ENCODE measurements at regions not wholly inside any gene's neighbourhood (a gene's known extent, or its start where the extent isn't known, plus 50 kb on each side); places are given as distances from the start of the nearest gene placed in this dataset.
"Not testable (repeated sequence)": the region's sequence is repeated elsewhere in the genome, so short reads cannot be mapped to it uniquely, and the experiment has no call there.

DNA sequence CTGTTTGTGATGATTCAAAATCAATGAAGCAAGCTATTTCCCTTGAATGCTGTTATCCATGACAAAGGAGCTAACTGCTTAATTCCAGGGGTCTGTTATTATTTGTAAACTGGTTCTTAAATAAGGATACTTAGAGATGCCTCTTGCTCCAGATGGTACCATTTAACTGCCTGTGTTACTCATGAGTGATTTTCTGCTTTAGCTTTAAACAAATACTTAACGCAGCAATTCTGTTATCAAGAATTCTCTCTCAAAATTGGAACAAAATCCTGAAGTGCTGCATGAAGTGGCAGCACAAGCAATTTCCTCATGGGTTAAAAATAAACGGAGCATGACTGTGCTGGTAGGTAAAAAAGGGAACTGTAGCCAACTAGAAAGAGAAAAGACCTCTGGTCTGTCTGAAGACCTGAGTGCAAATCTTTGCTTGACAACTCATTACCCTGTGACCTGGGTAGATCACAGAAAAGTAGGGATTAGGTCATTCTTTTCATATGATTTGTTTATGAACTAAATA lies 62.5 kb upstream of the GBE1 start:
- TF ChIP-seq, protein P1, sequence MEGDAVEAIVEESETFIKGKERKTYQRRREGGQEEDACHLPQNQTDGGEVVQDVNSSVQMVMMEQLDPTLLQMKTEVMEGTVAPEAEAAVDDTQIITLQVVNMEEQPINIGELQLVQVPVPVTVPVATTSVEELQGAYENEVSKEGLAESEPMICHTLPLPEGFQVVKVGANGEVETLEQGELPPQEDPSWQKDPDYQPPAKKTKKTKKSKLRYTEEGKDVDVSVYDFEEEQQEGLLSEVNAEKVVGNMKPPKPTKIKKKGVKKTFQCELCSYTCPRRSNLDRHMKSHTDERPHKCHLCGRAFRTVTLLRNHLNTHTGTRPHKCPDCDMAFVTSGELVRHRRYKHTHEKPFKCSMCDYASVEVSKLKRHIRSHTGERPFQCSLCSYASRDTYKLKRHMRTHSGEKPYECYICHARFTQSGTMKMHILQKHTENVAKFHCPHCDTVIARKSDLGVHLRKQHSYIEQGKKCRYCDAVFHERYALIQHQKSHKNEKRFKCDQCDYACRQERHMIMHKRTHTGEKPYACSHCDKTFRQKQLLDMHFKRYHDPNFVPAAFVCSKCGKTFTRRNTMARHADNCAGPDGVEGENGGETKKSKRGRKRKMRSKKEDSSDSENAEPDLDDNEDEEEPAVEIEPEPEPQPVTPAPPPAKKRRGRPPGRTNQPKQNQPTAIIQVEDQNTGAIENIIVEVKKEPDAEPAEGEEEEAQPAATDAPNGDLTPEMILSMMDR (IDR thresholded peaks at IDR 0.05) = no peak
- TF ChIP-seq POLR2A (IDR thresholded peaks at IDR 0.05) = no peak
- ATAC-seq (peak; percentile 55 to 78 (median 65)), DNase-seq (no peak)
- intact Hi-C loops (cut with DNase I) = no loop called here
- WGBS, 4 donors = 6 to 15% (median 8%) methylated on average over 2 of the region's 2 CpGs
- Histone ChIP-seq H3K9me3 (peaks cover 0 to 12% (median 0%) of the 10 kb centered on the region in 12 donors), H3K27ac (peak overlapping the region in 6 of 12 donors; percentile 10 to 49 (median 23)), H3K36me3 (no peaks in the 10 kb centered on the region), H3K4me1 (peaks cover 0 to 16% (median 7%) of the 10 kb centered on the region in 12 donors), H3K4me3 (no peak overlapping the region), H3K27me3 (no peaks in the 10 kb centered on the region)

DNA sequence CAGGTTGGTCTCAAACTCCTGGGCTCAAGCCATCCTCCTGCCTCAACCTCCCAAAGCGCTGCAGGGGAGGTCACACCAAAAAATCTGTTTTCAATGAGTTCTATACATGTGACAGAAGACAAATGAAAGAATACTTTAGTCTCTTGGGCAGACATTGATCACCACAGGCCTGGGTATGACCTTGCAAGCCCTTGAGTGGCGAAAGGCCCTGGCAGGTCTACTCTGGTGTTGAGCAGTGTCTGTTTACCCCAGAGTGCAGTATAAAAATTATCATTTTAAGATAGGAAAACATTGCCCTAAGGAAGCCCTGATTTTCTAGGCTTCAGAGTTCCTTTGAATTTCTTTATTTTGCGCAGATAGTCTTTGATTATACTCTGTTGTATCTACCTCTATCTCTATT lies 61.6 kb upstream of the GBE1 start:
- Histone ChIP-seq H3K9me3 (peaks cover 0 to 21% (median 3%) of the 10 kb centered on the region in 12 donors), H3K27me3 (no peaks in the 10 kb centered on the region), H3K4me3 (no peak overlapping the region), H3K4me1 (peaks cover 0 to 16% (median 7%) of the 10 kb centered on the region in 12 donors), H3K27ac (no peak overlapping the region), H3K36me3 (no peaks in the 10 kb centered on the region)
- TF ChIP-seq, protein P1 (IDR thresholded peaks at IDR 0.05) = no peak
- 83 to 88% (median 86%) methylated on average over 3 of the region's 3 CpGs for WGBS, 4 donors
- ATAC-seq = no peak
- peak in 1 of 5 donors; percentile 34 for DNase-seq
- intact Hi-C loops (cut with DNase I) = no loop called here

DNA sequence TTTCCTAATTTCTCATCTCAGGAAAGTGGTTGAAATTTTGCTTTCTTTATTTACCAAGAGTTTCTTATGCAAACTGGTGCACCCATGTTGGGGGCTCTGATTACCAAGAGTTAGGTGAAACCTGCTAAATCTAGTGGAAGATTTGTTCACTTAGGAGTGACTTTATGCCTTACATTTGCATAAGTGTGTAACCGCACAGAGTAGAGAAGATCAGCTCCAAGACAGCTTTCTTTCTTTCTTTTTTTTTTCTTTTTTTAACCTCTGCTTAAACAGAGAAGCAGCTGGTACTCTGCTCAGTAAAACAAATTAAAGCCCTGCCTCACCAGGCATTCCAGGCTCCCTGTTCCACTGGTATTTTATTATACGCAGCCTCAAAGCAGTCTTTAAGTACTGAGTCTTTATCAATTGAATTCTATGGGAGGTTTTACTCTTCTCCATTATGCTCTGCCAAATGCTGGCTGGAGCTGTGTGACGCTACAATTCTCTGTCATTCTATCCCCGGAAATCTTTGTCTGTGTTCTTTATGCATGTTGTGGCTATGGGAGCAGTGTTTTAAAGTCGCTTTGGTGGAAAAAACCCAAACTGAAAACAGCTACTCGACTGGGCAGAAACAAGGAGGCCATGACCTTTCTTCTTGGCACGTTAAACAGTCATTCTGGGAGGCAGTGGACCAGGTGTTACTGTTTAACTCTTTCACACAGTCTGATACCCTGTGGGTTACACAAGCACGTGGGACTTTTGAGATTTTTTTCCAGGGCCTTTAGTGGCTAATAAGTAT lies 55.2 kb upstream of the GBE1 start:
- ATAC-seq (peak in 1 of 4 donors; percentile 42), DNase-seq (no peak)
- Histone ChIP-seq H3K27ac (no peak overlapping the region), H3K9me3 (peaks cover 0 to 23% (median 3%) of the 10 kb centered on the region in 12 donors), H3K4me1 (peaks cover 0 to 11% (median 0%) of the 10 kb centered on the region in 12 donors), H3K36me3 (no peaks in the 10 kb centered on the region), H3K27me3 (no peaks in the 10 kb centered on the region), H3K4me3 (no peak overlapping the region)
- 35 to 47% (median 39%) methylated on average over 8 of the region's 8 CpGs for WGBS, 4 donors
- no peak for TF ChIP-seq POLR2A (IDR thresholded peaks at IDR 0.05)
- TF ChIP-seq, protein P1 (IDR thresholded peaks at IDR 0.05) = no peak
- intact Hi-C loops (cut with DNase I) = no loop called here

DNA sequence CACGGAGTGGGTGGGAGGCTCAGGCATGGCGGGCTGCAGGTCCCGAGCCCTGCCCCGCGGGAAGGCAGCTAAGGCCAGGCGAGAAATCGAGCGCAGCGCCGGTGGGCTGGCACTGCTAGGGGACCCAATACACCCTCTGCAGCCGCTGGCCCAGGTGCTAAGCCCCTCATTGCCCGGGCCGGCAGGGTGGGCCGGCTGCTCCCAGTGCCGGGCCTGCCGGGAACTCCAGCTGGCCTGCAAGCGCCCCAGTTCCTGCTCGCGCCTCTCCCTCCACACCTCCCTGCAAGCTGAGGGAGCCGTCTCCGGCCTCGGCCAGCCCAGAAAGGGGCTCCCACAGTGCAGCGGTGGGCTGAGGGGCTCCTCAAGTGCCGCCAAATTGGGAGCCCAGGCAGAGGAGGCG lies 50.7 kb upstream of the GBE1 start:
- peak in 1 of 5 donors; percentile 35 for DNase-seq
- ATAC-seq; H3K9me3 ChIP-seq; H3K36me3 ChIP-seq; H3K27me3 ChIP-seq; intact Hi-C loops (cut with DNase I); H3K4me1 ChIP-seq; H3K27ac ChIP-seq; H3K4me3 ChIP-seq: not testable (repeated sequence)
- 94 to 98% (median 97%) methylated on average over 19 to 25 of the region's 25 CpGs for WGBS, 4 donors

All from heart left ventricle (tissue), 16 donors.